WERI-Rb-1 (cell line): ENCODE measurements at regions not wholly inside any gene's neighbourhood (a gene's known extent, or its start where the extent isn't known, plus 50 kb on each side); places are given as distances from the start of the nearest gene placed in this dataset.
A peak's percentile ranks its signal among the peaks of the same experiment; 100 is the strongest.
"Not testable (repeated sequence)": the region's sequence is repeated elsewhere in the genome, so short reads cannot be mapped to it uniquely, and the experiment has no call there.

Experiments
- DNase-seq: peaks from one replicate; pipeline ENCODE4 v3.0.0-alpha.2; 2020
- H3K27ac ChIP-seq: fragments of 250-450 bp; sonication (Bioruptor Pico); 2 replicates; pipeline ENCODE4 v1.5.1; 2020; ENCODE audit warnings: mild to moderate bottlenecking, moderate library complexity
- H3K27me3 ChIP-seq: fragments of 250-450 bp; sonication (Bioruptor Pico); 2 replicates; pipeline ENCODE4 v1.5.1; 2021; ENCODE audit warnings: mild to moderate bottlenecking, low read depth, moderate library complexity; ENCODE audit not compliant: insufficient read depth, severe bottlenecking
- H3K36me3 ChIP-seq: fragments of 250-450 bp; sonication (Bioruptor Pico); 2 replicates; pipeline ENCODE4 v1.5.1; 2020; ENCODE audit warnings: mild to moderate bottlenecking, moderate library complexity
- H3K4me3 ChIP-seq: 2 replicates; pipeline ENCODE4 v1.5.1; 2011; ENCODE audit warnings: low read depth, mild to moderate bottlenecking, control low read depth, low read length
- H3K9me3 ChIP-seq: fragments of 250-450 bp; sonication (Bioruptor Pico); 2 replicates; pipeline ENCODE4 v1.5.1; 2021; ENCODE audit warnings: mild to moderate bottlenecking, moderate library complexity; ENCODE audit not compliant: severe bottlenecking
- TF ChIP-seq, protein P1 (sequence below): IDR thresholded peaks from 2 replicates; pipeline ENCODE4 v1.5.1; 2011; ENCODE audit warnings: low read depth, mild to moderate bottlenecking, control low read depth, inconsistent platforms, low read length

DNA sequence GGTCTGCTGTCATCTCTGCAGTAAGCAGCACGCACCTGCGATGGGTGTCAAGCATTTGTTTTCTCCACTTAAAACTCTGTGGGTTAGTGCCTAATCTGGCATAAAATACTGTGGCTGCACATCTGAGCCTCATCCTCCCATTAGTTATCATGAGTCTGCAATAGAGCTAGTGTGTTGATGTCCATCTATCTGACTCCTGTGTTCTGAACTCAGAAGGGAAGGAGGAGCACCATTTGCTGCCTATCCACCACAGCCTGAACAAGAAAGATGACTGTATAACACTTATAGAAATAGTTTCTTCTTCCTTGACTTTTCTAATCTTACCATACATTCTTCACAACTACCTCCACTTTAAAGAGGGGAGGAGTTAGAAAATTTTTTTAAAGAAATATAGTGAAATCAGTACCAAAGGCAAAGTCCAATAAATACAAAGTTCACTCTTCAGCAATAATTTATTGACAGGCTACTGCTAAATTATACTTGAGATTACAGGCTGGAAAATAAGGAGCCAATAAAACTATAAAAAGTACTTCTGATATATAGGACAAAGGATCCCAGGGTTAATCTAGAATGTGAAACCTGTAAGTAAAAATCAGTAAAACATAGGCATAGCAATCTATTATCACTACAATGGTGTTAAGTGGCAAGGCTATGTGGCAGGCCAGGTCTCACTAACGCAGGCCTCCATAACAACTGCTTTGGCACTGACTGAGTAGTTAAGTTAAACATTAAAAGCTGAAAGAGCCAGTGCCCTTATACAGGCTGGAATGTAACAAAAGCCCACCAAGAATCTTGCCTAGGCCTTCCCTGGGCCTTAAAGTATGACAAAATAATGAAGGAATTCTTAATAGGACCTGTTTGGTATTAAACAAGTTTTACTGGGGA, 70.2 kb downstream of the LGALS9C start:
- not testable (repeated sequence) for H3K27me3 ChIP-seq, H3K9me3 ChIP-seq, H3K27ac ChIP-seq, H3K36me3 ChIP-seq, DNase-seq, H3K4me3 ChIP-seq

DNA sequence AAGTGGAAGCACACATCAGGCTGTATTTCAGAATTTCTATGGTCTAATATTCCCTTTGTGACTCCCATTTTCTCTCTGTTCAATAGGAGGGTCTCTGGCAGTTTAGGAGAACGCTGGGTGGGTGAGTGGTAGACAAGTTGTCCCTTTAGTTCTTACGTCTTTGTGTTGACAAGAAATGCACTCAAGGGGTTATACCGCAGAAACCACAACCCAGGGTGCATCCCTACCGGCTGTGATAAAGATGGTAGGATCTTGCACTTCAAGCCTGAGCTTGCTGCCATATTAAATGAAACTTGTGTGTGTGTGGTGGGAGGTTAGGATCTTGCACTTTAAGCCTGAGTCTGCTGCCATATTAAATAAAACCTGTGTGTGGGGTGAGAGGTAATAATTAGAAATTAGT, 80.5 kb downstream of the LGALS9C start:
- not testable (repeated sequence) for DNase-seq, H3K9me3 ChIP-seq, H3K4me3 ChIP-seq, H3K27me3 ChIP-seq, H3K27ac ChIP-seq, H3K36me3 ChIP-seq

DNA sequence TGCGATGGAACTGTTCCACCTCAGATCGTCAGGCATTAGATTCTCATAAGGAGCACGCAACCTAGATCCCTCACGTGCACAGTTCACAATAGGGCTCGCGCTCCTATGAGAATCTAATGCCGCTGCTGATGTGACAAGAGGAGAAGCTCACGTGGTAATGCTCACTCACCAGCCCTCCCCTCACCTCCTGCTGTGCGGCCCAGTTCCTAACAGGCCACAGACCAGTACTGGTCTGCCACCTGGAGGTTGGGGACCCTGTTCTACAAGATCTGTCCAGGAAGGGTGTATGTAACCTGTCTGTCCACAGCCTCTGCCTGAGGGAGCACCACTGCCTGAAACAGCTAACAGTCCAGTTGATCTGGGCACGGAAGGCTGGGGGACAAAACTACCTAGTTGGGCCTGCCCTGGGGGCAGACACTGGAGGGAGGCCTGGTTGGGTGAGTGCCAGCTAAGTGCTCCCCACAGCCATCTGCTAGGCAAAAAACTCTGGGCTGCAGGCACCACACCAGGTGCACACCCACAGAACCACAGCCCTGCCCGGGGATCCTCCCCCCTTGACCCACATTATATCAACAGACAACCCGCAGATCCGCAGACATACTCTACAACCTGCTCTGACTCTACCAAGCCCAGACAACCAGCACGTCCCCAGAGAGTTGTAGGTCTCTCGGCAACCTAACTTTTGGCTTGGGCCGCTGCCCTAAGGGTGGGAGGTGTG, 80.7 kb downstream of the TBC1D28 start:
- H3K36me3 ChIP-seq, H3K27me3 ChIP-seq, H3K9me3 ChIP-seq, H3K4me3 ChIP-seq, H3K27ac ChIP-seq: not testable (repeated sequence)
- peak; percentile 50 for DNase-seq

DNA sequence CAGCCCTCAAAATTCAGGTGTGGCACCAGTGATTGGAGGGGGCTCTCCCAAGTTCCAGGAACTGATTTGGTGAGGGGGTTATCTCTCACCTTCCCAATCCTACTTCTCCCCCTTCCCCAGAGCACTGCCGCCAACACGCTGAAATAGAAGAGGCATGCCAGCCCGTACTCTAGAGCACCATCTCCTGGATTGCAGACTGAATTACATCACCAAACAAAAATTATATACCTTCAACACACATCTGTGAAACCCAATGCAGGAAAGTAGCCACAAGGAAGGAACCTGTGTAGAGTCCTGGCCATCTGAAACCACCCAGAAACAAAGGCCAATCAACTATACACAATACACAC, 80.1 kb downstream of the TBC1D28 start:
- not testable (repeated sequence) for H3K27ac ChIP-seq, H3K4me3 ChIP-seq, H3K9me3 ChIP-seq, H3K27me3 ChIP-seq, H3K36me3 ChIP-seq
- peak; percentile 36 for DNase-seq
- TF ChIP-seq, protein P1, sequence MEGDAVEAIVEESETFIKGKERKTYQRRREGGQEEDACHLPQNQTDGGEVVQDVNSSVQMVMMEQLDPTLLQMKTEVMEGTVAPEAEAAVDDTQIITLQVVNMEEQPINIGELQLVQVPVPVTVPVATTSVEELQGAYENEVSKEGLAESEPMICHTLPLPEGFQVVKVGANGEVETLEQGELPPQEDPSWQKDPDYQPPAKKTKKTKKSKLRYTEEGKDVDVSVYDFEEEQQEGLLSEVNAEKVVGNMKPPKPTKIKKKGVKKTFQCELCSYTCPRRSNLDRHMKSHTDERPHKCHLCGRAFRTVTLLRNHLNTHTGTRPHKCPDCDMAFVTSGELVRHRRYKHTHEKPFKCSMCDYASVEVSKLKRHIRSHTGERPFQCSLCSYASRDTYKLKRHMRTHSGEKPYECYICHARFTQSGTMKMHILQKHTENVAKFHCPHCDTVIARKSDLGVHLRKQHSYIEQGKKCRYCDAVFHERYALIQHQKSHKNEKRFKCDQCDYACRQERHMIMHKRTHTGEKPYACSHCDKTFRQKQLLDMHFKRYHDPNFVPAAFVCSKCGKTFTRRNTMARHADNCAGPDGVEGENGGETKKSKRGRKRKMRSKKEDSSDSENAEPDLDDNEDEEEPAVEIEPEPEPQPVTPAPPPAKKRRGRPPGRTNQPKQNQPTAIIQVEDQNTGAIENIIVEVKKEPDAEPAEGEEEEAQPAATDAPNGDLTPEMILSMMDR: peak; percentile 59

DNA sequence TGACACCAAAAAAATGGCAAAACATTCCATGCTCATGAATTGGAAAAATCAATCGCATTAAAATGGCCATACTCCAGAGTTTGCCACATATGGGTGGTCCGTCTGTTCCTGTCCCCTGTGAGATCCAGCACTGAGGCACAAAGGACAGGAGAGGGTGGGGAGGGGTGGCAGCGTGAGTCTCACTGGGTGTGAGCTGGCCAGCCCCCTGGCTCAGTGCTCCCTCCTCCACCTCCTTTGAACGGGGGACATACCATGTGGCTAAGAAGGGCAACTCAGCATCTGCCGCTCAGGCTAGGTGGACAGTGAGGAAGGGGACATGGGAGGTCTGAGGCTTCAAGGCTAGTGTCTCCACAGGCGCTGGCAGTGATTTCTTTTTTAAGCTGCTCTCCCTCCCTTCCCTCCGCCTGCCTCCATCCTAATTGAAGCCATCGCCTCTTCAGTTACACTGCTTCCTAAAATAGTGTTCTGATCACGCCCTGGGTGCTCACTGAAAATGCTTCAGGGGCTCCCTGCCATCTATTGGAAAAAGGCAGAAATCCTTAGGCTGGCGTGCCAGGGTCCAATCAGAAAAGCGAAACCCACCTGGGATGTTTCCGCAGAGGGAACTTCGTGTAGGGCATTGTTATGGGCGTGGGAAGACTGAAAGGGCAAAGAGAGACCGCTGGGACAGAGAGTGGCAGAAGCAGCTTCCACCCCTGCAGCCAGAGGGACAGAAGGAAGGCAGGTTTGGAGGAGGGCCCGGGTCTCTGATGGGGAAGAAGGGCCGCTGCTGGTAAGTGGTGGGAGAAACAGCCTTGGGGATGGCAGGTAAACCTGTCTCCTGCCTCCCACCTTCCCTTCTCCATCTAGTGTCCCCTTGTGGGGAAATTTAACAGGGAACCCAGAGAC, 75.8 kb downstream of the TBC1D28 start:
- not testable (repeated sequence) for H3K27ac ChIP-seq

DNA sequence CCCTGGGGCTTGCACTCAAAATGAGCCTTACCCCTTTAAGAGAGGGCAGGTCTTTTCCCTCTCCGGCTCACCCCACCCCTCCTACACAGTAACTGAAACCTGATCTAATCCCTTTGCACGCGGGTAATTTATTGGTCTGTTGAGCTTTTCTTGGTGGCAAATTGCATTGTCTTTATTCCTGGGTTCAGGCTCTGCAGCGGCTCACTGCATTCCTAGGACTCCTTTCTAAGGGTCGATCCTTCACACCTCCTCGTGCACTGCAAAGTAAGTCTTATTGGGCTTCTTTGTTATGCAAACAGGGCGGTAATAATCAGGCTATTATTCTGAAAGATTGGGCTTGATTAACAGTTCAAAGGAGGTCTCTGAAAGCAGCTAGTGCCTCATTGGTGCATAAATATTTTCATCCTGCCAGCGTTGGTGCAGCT, 74.7 kb downstream of the TBC1D28 start:
- Histone ChIP-seq H3K27ac (peak overlapping the region; percentile 70), H3K4me3 (peak overlapping the region; percentile 36)
- H3K36me3 ChIP-seq, H3K27me3 ChIP-seq, H3K9me3 ChIP-seq: not testable (repeated sequence)
- peak; percentile 23 for DNase-seq

More for the DNA sequence above, 75.8 kb downstream of the TBC1D28 start:
- not testable (repeated sequence) for DNase-seq, H3K4me3 ChIP-seq, H3K9me3 ChIP-seq, H3K36me3 ChIP-seq, H3K27me3 ChIP-seq

DNA sequence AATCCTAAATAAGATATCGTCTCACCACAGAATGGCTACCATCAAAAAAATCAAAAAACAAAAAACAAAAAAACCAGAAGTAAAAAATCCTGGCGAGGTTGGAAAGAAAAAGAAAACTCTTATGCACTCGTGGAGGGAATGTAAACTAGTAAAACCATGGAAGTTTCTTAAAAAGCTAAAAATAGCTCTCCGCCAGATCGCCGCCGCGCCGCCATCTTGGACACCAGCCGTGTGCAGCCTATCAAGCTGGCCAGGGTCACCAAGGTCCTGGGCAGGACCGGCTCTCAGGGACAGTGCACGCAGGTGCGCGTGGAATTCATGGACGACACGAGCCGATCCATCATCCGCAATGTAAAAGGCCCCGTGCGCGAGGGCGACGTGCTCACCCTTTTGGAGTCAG, 71.7 kb downstream of the TBC1D28 start:
- not testable (repeated sequence) for H3K9me3 ChIP-seq, H3K36me3 ChIP-seq, H3K4me3 ChIP-seq, H3K27ac ChIP-seq, H3K27me3 ChIP-seq, DNase-seq

DNA sequence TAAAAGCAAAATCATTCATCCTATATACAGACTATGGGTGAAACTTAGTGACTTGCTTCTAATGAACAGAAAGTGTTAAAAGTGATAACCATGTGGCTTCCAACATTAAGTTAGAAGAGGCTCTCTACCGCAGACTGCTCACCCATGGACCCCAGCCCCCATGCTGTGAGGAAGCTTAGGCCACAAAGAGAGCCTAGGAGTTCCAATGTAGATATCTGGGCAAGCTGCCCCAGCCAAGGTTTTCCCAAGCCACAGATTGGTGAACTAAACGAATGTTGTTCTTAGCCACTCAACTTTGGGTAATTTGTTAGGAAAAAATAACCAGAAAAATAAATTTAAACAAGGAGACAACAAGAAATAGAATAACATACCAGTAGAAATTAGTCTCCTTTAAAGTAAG, 70.1 kb downstream of the TBC1D28 start:
- not testable (repeated sequence) for H3K9me3 ChIP-seq, H3K27ac ChIP-seq, H3K36me3 ChIP-seq, H3K4me3 ChIP-seq, H3K27me3 ChIP-seq, DNase-seq
